AG08396 (cell line): ENCODE measurements at regions not wholly inside any gene's neighbourhood (a gene's known extent, or its start where the extent isn't known, plus 50 kb on each side); places are given as distances from the start of the nearest gene placed in this dataset.
"Not testable (repeated sequence)": the region's sequence is repeated elsewhere in the genome, so short reads cannot be mapped to it uniquely, and the experiment has no call there.

ENCODE experiments used
- DNase-seq: peaks from one replicate; pipeline ENCODE4 v3.0.0; 2012; ENCODE audit warnings: low spot score, mixed read lengths

DNA sequence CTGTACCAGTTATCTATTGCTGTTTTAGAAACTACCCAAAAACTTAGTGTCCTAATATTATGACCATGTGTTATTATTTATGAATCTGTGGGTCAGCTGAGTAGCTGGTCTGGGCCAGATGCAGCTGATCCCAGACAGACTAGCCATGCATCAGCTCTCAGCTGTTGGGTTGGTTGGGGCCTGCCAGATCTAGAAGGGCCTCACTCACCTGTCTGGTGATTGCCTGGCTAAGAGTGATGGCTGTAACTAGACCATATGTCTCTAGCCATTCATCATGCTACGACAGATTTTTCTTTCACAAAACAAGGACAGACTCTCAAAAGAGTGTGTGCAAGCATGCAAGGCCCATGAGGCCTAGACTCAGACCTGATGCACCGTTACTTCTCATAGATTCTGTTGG lies 403.2 kb downstream of the SAMD5 start:
- DNase-seq, result no peak

DNA sequence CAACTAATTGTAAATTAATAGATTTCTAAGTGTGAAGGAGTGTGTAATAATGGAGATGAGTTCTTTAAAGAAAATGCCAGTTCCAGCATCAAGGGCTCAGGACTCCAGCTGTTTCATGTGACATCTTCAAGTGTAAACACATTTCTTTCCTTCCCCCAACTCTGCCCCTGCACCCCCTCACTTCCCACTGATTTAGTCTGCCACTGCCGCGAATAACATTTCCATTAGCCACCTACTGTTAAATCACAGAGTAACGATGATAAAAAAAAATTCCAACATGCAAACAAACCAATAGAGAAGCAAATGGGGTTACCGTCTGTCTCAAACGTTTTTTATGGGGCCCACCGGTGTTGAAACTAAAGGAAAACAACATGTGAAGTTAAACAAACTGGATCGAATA lies 414.3 kb downstream of the SAMD5 start:
- no peak for DNase-seq

DNA sequence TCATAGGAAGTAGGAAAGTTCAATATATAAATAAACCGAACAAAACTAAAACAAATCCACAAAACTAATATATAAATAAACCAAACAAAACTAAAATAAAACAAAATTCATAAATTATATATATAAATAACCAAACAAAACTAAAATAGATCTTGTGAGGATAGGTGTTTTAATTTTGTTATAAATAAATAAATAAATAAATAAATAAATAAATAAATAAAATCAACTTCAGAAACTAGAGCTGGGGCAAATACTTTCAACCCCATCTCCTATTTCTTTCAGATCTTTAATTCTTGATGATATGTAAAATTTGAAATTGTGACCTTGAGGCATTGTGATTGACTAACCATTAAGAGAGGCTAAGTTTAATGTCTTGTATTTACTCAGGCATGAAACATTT lies 416.1 kb downstream of the SAMD5 start:
- DNase-seq, result no peak

DNA sequence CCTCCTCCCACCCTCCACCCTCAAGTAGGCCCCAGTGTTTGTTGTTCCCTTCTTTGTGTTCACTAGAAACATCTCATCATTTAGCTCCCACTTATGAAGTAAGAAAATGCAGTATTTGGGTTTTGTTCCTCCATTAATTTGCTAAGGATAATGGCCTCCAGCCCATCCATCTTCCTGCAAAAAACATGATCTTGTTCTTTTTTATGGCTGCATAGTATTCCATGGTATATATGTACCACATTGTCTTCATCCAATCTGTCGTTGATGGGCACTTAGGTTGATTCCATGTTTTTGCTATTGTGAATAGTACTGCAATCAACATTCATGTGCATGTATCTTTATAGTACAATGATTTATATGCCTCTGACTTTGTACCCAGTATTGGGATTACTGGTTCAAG lies 416.8 kb upstream of the SASH1 start:
- no peak for DNase-seq

DNA sequence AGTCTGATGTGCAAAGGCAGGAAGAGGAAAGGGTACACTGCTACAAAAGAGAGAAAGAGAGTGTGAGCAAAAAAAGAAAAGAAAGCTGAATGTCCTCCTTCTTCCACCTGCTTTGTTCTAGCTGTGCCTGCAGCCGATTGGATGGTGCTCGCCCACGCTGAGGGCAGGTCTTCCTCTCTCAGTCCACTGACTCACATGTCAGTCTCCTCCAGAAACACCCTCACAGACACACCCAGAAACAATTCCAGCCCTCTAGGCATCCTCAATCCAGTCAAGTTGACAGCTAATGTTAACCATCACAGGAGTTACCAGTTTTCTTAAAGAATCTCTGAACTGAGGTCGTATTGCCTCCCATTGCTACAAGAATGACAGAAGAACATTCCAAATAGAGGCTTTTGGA lies 411.9 kb upstream of the SASH1 start:
- DNase-seq, result no peak

DNA sequence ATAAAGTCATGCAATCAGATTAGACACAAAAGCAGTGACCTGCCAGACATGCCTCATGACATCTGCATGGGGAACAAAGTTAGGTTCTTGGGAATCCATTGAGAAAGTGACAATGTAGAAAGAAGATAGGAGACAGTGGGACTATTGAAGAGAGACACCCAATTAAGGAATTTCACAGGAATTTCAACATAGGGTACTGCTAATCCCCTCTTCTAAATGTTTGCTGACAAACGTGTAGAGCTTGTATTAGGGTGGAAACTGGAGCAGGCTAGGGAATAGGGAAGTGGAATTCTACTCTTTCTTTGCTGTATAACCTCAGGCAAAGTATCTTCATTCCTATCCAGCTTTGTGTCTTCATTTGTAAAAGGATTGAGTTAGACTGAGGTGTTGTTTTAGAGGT lies 409.4 kb upstream of the SASH1 start:
- no peak for DNase-seq

DNA sequence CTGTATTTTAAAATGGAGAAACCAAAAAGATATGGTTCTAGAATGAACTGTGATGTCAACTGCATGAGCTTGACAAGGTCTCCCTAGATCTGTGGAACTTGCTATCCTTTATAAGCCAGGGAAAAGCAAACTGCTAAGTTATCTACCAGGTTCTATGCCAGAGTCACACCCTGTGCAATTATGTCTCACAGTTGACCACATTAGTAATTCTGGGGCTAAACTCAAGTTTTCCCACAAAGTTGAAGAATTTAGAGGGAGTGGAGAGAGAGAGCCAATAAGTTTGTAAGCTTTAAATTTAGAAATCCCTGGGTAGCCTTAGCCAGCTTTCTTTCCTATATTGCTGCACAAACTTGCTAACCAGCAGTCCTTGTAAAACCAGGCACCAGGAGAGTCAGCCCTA lies 407.0 kb upstream of the SASH1 start:
- no peak for DNase-seq

DNA sequence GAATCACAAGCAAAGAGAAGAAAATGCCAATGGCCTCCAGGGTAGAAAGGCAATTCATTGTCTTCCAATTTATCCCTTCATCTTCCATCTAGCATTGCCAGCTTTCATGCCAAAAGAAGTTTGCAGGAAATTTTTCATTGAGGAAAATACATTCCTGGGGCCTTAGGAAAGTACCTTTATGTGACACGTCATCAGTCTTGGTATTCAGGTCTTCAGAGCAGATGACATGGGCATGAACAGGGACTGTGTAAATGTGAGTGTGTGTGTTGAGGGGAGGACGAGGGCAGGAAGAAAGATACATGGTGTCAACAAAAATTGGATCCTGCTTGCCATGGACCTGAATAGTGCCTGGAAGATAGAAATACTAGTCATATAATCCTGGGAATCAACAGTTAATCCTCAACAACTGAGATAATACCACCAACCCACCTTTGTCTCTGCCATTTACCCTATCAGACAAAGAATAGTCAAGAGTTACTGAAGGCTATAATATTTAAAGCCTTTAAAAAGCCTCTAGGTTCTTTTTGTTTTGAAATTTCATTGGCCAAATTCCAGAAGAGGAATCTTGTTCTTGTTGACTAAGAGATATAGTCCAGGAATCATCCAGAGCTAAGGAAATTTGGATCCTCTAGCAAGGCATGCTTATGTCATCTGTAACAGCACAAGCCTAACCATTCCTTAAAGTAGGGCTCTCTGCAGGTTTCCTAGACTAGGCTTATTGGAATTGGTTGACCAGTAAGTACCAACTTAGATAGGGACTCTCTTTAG lies 405.8 kb upstream of the SASH1 start:
- no peak for DNase-seq

DNA sequence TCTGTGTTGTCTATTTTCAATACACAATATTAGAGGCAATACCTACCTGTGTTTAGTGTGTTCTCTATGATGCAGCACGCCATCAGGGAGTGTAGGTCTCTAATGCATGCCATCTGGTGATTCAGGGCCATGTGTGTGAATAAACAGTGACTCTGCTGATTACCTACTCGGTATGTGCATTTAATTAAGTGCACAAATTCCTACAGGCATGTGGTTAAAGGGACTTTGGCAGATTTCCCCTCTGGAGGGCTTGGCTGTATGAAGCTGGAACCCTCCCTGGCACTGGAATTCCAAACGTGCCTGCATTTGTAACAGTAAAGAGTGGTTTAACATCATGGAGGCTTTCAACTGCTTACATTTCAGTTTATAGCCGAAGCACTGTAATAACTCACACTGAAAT lies 401.5 kb upstream of the SASH1 start:
- no peak for DNase-seq

DNA sequence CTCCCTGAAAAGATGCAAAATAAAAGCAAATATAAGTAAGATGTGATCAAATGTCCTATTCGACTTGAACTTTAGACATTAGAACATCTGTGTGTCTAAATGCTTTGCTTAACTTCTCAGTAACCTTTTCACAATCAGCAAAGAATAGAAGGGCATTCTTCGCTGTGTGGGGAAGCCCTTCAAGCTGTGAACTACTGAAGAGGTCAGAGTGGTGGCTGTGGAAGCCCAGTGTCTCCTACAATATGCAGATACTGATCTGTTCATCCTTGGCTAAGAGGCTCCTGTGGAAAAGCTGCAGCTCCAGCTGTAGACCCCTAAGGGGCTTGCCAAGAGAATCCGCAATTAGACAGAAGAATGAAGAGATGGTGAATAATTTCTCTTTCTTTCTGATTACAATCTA lies 400.3 kb upstream of the SASH1 start:
- DNase-seq, result no peak

DNA sequence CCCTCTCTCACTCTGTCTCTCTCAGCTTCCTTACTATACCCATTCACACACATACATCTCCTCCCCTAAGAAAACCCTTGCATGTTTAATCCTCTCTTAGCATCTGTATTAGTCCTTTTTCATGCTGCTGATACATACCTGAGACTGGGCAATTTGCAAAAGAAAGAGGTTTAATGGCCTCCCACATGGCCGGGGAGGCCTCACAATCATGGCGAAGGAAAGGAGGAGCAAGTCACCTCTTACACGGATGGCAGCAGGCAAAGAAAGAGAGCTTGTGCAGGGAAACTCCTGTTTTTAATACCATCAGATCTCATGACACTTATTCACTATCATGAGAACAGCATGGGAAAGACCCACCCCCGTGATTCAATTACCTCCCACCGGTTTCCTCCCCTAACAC lies 398.5 kb upstream of the SASH1 start:
- no peak for DNase-seq

DNA sequence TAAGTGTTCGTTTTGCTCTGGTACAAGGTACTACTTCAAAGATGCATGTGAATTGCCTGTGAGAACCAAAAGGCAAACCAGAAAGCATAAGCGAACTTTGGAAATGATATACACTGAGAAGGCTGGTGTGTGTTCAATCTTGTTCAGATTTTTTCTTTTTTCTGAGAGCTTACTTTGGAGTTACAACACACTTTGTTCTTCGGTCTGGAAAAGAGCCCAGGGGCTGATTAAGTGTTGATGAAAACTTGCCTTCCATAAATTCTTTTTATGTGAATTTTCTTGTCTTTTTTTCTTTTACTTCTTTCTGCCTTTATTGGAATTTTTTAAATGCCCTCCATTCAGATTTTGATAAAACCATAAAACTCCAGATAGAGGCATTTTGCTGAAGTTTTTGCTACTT lies 395.1 kb upstream of the SASH1 start:
- no peak for DNase-seq

DNA sequence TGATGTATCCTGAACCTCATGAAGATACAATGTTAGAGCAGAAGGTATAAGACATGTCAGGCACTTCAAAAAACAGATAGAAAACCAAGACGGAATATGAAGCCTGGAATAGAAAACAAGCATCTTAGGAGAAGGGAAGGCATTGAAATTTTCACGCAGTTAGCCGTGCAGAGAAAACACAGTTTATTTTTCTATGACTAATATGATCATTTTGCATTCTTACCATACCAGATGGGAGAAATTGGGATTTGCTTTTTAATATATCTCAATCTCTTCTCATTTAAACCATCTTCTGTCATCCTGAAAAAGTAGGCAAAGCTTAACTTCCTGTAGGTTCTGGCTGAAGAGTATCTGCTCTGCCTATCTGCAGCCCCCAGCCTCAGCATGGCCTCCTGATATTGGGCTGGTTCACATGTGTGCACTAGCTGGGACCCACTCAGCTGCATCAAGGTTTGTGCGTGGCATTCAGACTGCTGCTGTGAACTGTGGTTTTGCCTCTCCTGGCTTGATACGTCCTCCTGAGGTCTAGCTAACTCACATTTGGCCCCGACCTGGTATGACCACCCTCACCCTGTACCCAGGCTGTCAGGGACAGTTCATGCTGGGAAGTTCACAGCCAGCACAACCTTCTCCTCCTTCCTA lies 392.5 kb upstream of the SASH1 start:
- no peak for DNase-seq

DNA sequence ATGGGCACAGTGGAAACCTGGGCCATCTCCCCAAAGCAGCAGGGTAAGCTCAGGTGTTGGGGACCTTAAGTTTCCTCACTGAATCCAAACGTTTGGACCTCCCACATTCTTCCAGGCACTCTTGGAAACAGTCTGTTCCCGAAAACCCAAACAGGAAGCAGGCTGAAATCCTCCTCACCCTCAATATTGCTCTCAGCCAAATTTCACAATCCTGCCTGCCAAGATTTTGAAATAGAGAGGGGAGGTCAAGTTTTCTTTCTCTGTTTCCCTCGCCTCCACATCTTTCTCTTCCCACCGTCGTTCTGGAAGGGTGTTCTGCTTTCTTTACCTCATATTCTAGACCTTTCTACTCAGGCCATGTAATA lies 392.0 kb upstream of the SASH1 start:
- no peak for DNase-seq

DNA sequence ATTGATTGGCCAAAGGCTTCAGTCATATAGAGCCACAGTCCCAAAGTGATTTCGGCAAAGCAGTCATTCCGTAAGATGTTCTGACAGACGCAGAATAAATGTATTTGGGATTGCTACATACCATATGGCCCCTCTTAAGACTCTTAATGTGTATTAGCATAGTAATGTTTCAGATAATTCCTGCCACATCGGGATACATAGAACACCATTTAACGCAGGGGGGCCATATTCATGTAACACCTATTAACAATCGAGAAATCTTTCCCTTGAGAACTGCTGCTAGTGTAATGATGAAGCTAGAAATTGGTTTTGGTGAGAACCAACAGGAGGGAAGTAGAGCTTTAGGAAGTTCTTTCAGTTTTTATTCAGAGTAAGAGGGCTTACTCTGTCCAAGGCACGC lies 390.9 kb upstream of the SASH1 start:
- DNase-seq, result no peak

DNA sequence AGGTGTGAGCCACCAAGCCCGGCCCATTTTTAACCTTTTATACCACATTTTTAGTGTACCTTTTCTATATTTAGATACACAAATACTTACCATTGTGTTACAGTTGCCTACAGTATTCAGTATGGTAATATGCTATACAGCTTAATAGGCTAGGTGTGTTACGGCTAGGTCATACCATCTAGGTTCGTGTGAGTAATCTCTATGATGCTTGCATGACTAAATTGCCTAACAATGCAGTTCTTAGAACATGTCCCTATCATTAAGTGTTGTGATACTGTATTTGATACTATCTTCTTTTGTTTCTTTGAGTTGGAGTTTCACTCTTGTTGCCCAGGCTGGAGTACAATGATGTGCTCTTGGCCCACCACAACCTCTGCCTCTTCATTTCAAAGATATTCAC lies 387.7 kb upstream of the SASH1 start:
- no peak for DNase-seq

DNA sequence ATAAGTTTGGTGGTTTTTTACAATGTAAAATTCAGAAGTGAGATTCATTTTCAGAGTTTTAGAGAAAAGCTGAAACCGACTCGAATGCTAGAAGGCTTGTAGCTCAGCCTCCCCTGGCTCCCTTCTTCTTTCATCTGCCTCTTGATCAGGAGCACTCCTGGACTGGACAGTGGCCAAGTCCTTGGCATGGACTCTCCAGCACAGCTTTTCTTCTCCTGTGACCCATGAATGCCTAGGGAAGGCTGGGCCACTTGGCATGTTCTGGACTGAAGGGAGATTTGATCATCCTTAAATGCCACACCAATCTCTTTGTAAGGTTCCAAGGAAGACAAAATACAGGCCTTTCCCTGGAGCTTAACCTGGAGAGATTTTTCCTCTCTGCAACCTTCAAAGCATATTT lies 384.0 kb upstream of the SASH1 start:
- no peak for DNase-seq

DNA sequence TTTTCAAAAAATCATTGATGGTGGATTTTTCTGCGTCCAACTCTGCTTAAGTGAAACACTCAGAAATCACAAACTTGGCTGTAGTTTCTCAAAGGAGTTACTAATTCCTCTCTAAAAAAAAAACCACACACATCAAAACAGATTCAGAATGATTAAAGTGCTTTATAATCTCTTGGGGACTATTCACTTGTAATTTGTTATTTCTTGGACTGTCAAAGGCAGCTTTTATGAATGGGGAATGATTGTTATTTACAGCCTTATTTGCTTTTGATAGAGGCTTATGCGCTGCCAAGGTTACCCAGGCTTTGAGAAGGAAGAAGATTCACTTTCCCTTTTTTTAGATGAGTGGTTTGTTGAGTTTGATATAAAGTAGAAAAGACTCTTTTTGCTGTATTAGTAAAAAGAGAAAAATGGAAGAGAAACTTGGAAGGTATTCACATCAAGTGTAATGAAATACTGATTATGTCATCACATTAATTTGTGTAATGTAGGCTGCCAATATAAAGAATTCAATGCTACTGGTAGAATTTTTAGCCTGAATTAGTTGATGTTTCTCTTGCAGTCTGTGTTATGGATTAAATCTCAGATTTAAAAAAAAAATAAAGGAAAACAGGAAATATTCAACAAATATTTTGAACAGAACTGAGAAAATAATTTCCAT lies 381.0 kb upstream of the SASH1 start:
- no peak for DNase-seq

DNA sequence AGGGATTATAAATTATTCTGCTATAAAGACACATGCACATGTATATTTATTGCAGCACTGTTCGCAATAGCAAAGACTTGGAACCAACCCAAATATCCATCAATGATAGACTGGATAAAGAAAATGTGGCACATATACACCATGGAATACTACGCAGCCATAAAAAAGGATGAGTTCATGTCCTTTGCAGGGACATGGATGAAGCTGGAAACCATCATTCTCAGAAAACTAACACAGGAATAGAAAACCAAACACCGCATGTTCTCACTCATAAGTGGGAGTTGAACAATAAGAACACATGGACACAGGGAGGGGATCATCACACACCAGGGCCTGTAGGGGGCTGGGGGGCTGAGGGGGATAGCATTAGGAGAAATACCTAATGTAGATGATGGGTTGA lies 377.2 kb upstream of the SASH1 start:
- not testable (repeated sequence) for DNase-seq

DNA sequence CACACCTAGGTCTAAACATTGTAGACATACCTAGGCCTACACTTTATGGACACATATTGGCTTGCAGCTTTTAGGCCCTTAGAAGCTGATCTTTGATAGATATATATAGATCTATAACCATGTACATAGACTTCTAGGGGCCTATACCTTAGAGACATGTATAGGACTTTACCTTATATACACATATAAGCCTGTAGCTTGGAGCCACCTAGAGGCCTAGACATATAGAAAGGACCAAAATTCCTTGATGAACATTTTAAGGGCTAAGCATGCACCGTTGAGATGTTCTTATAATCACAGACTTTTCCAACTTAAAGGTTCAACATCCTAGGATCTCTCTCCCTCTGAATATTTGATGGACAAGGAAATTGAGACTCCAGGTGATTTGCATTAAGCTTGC lies 371.7 kb upstream of the SASH1 start:
- no peak for DNase-seq

DNA sequence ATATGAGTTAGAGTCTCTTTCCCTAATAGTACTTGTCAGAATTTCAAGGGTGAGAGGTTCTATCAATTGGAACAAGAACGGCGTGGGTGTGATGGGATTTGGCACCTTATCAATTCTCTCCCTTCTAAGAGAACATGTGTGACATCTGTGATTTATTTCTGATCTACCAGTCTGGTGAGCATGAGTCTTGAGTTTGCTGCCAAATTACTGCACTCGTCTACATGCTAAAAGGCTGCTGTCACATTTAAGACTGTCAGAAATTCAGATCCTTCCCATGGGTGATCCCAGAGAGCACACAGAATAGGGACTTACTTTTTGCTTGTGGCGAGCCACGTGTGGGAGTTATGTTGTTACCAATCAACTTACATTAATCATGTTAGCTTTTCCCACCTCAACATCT lies 370.2 kb upstream of the SASH1 start:
- DNase-seq, result no peak

DNA sequence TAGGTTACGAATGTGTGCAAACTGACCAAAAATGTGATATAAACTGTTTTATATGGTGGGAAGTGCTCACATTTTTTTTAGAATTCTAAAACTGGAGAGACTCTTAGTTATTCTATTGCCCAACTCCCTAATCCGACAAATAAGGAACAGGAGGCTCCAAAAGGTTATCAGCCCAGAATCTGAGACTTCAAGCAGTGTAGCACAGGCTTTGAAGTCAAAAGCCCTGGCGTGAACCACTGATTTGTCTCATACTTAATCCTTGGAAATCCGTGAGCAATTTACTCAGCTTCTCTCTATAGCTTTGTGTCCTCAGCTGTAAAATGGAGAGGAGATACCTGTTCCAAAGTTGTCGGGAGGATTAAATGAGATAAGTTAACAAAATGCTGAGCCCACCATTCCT lies 368.8 kb upstream of the SASH1 start:
- DNase-seq, result no peak

DNA sequence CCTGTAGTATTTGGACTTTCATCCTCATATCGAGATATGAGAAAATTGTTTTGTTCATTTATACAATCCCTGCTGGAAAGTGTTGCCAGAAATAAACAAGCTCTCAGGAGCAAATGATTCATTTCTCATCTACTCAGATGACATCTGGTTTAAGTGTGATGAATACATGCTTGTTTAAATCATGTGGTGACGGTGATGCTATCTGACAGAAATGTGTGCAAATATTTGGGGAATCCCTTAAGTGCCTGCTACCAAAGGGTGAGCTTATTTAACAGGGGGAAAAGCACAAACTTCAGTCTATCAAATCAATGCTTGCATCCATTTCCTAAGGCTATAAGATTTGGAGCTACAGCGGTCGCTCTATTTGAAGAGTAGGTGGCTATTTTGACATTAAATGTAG lies 368.3 kb upstream of the SASH1 start:
- no peak for DNase-seq
